SK-N-SH (cell line): ENCODE measurements at regions not wholly inside any gene's neighbourhood (a gene's known extent, or its start where the extent isn't known, plus 50 kb on each side); places are given as distances from the start of the nearest gene placed in this dataset.

ENCODE experiments used
- CTCF ChIA-PET: fragments of 300-600, 350-600 bp; formaldehyde crosslinking; extraction: SDS; loops from one replicate; lab custom pipeline; 2021; lab: Yijun Ruan, JAX
- POLR2A ChIA-PET: fragments of 350-600 bp; sonication (Branson Sonifier 250); formaldehyde crosslinking; extraction: SDS; loops from one replicate; lab custom pipeline; 2020; ENCODE audit warnings: antibody characterized with exemption, inconsistent platforms; lab: Yijun Ruan, JAX
- DNase-seq: peaks from one replicate; pipeline ENCODE4 v3.0.0; 2012
- H2AFZ ChIP-seq: fragments of 200-600 bp; sonication (generic); 2 replicates; pipeline ENCODE4 v1.8.1; 2016; ENCODE audit warnings: antibody characterized with exemption, mild to moderate bottlenecking, low read depth
- H3F3A ChIP-seq: fragments of 200-600 bp; sonication (generic); replicated peaks from 2 replicates; pipeline ENCODE3; 2016; ENCODE audit warnings: antibody characterized with exemption, mild to moderate bottlenecking; ENCODE audit not compliant: insufficient read depth
- H3K27ac ChIP-seq, 2 experiments: fragments of 200-500 bp in 1 of 2; fragments of 200-600 bp in 1 of 2; sonication (Bioruptor generic) in 1 of 2; sonication (generic), shearing (Covaris generic) in 1 of 2; 2 replicates each; pipeline versions ENCODE4 v1.5.1 to v1.6.1; 2014 to 2016; ENCODE audit warnings: low read depth in 2 of 2, inconsistent platforms in 1 of 2, low read length in 1 of 2, mild to moderate bottlenecking in 1 of 2, mixed read lengths in 1 of 2
- H3K27me3 ChIP-seq: fragments of 200-600 bp; sonication (generic), shearing (Covaris generic); 2 replicates; pipeline ENCODE4 v1.6.1; 2016; ENCODE audit warnings: mixed run types; ENCODE audit not compliant: insufficient read depth
- H3K36me3 ChIP-seq, 2 experiments: fragments of 200-500 bp in 1 of 2; fragments of 200-600 bp in 1 of 2; sonication (Bioruptor generic) in 1 of 2; sonication (generic) in 1 of 2; replicated peaks in 1 of 2; 2 replicates each; pipeline versions ENCODE3 to v1.5.1; 2014 to 2016; ENCODE audit warnings: low read length in 1 of 2, mild to moderate bottlenecking in 1 of 2; ENCODE audit not compliant: insufficient read depth in 2 of 2, control insufficient read depth in 1 of 2
- H3K4me1 ChIP-seq, 2 experiments: fragments of 200-500 bp in 1 of 2; fragments of 200-600 bp in 1 of 2; sonication (Bioruptor generic) in 1 of 2; sonication (generic), shearing (Covaris generic) in 1 of 2; 2 replicates each; pipeline versions ENCODE4 v1.5.1 to v1.6.1; 2014 to 2016; ENCODE audit warnings: low read depth in 1 of 2, low read length in 1 of 2, mixed run types in 1 of 2; ENCODE audit not compliant: insufficient read depth in 2 of 2, control insufficient read depth in 1 of 2
- H3K4me2 ChIP-seq: fragments of 200-600 bp; sonication (generic), shearing (Covaris generic); 2 replicates; pipeline ENCODE4 v1.6.1; 2017; ENCODE audit warnings: mixed run types
- H3K4me3 ChIP-seq, 2 experiments: fragments of 200-500 bp in 1 of 2; fragments of 200-600 bp in 1 of 2; sonication (Bioruptor generic) in 1 of 2; sonication (generic), shearing (Covaris generic) in 1 of 2; 2 replicates each; pipeline versions ENCODE4 v1.5.1 to v1.8.1; 2014 to 2016; ENCODE audit warnings: low read depth in 2 of 2, inconsistent platforms in 1 of 2, low read length in 1 of 2, mild to moderate bottlenecking in 1 of 2, mixed read lengths in 1 of 2, moderate library complexity in 1 of 2
- H3K79me2 ChIP-seq: fragments of 200-600 bp; sonication (generic); 2 replicates; pipeline ENCODE4 v1.8.1; 2017; ENCODE audit warnings: mild to moderate bottlenecking; ENCODE audit not compliant: insufficient read depth
- H3K9ac ChIP-seq: fragments of 200-600 bp; sonication (generic); 2 replicates; pipeline ENCODE4 v1.6.1; 2017; ENCODE audit warnings: mixed run types
- H3K9me2 ChIP-seq: fragments of 200-600 bp; sonication (generic); 2 replicates; pipeline ENCODE4 v1.6.1; 2017; ENCODE audit warnings: mixed run types
- H3K9me3 ChIP-seq: fragments of 200-600 bp; sonication (generic); 2 replicates; pipeline ENCODE4 v1.6.1; 2017; ENCODE audit warnings: mixed run types, mild to moderate bottlenecking, moderate library complexity
- H4K20me1 ChIP-seq: fragments of 200-600 bp; sonication (generic); 2 replicates; pipeline ENCODE4 v1.6.1; 2017; ENCODE audit warnings: mild to moderate bottlenecking, mixed run types; ENCODE audit not compliant: insufficient read depth
- EP300 ChIP-seq, 2 experiments: IDR thresholded peaks; 2 replicates each; pipeline versions ENCODE4 v1.4.0 to v1.6.1; 2012; ENCODE audit warnings: borderline replicate concordance in 1 of 2, low read depth in 1 of 2, low read length in 1 of 2
- FOXM1 ChIP-seq: IDR thresholded peaks from 2 replicates; pipeline ENCODE4 v1.4.0; 2012; ENCODE audit warnings: low read depth, mild to moderate bottlenecking
- GABPA ChIP-seq: IDR thresholded peaks from 2 replicates; pipeline ENCODE4 v1.4.0; 2012; ENCODE audit warnings: low read depth, mild to moderate bottlenecking
- GATA2 ChIP-seq: sonication (generic); formaldehyde crosslinking; IDR thresholded peaks from 2 replicates; pipeline ENCODE4 v1.5.0; 2020; ENCODE audit warnings: mild to moderate bottlenecking, missing genetic modification reagents
- JUND ChIP-seq: IDR thresholded peaks from 2 replicates; pipeline ENCODE4 v1.4.0; 2012
- NFIC ChIP-seq: IDR thresholded peaks from 2 replicates; pipeline ENCODE4 v1.4.0; 2012; ENCODE audit warnings: borderline replicate concordance
- RFX5 ChIP-seq: IDR thresholded peaks from 2 replicates; pipeline ENCODE4 v1.6.1; 2012; ENCODE audit warnings: mild to moderate bottlenecking, improper control_type of control experiment, low read length
- YY1 ChIP-seq: IDR thresholded peaks from 2 replicates; pipeline ENCODE4 v1.4.0; 2012; ENCODE audit warnings: low read depth, mild to moderate bottlenecking
- WGBS: methylation state at CpG from one replicate; pipeline ENCODE4 v1.1.6; 2017; ENCODE audit warnings: low lambda C conversion rate; 5-methylcytosine and 5-hydroxymethylcytosine counted together
- TF ChIP-seq, protein P1 (sequence below): fragments of 150-350 bp; IDR thresholded peaks from 2 replicates; pipeline ENCODE4 v1.6.1; 2017; ENCODE audit warnings: antibody characterized with exemption, low read length, low read depth, borderline replicate concordance
- TF ChIP-seq, protein P2 (sequence below): IDR thresholded peaks from 2 replicates; pipeline ENCODE4 v1.4.0; 2012; ENCODE audit warnings: low read depth, borderline replicate concordance
- TF ChIP-seq, protein P3 (sequence below): IDR thresholded peaks from 2 replicates; pipeline ENCODE4 v1.4.0; 2012; ENCODE audit warnings: low read depth, borderline replicate concordance
- TF ChIP-seq, protein P4 (sequence below): fragments of 200-600 bp; sonication (generic); IDR thresholded peaks from 2 replicates; pipeline ENCODE4 v1.6.1; 2017; ENCODE audit warnings: antibody characterized with exemption, mild to moderate bottlenecking, moderate library complexity

DNA sequence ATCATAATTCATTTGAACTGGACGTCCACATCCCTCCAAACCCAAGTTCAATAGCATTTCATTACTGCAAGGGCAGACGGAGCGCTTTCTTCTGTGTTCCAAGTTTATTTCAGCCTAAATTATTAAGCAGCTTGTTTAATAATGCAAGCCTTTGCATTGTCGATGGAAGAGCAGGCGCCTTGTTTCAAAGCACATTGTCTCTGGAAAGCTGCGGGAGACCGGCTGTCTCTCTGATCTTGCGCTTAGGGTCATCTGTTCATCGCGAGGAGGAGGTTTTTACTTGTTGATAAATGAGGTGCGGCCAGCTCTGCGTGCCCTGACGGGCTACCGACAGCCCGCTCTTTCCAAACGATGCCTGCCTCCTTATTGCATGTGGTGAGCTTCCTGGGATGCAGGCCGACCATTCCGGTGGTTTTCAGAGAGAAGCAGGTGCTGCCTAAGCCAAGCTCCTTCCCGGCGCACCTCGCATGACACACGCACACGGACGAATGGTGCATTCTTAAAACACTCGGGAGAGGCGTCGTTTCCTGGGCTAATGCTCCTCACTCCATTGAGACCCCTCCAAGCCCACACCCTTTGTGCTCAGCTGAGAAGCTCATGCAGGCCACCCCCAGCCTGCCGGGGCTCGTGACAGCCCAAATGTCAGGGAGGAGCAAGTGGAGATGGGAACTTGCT, 456.9 kb downstream of the BRD1 start:
- Histone ChIP-seq H3K9ac (no peak overlapping the region), H3K9me3 (no peaks in the 10 kb centered on the region), H3K79me2 (no peaks in the 10 kb centered on the region), H3K4me2 (no peak overlapping the region), H2AFZ (no peak overlapping the region), H3K27ac (no peak overlapping the region), H3K4me3 (no peak overlapping the region), H3K4me1 (peaks cover 0 to 6% of the 10 kb centered on the region in 2 experiments; a peak in 1 of 4 replicates), H3K27me3 (peaks cover 7% of the 10 kb centered on the region; the same call in 1 of the 2 replicates), H3K36me3 (no peaks in the 10 kb centered on the region), H3F3A (no peaks in the 10 kb centered on the region), H4K20me1 (no peaks in the 10 kb centered on the region), H3K9me2 (no peaks in the 10 kb centered on the region)
- TF ChIP-seq NFIC (no peak), RFX5 (no peak), FOXM1 (no peak), YY1 (no peak), JUND (no peak), GABPA (no peak), EP300 (IDR thresholded peaks at IDR 0.05; ENCODE audit: borderline replicate concordance in 1 of 2, low read depth in 1 of 2, low read length in 1 of 2) (no peak), GATA2 (CRISPR knock-in tag) (no peak)
- TF ChIP-seq, protein P1, sequence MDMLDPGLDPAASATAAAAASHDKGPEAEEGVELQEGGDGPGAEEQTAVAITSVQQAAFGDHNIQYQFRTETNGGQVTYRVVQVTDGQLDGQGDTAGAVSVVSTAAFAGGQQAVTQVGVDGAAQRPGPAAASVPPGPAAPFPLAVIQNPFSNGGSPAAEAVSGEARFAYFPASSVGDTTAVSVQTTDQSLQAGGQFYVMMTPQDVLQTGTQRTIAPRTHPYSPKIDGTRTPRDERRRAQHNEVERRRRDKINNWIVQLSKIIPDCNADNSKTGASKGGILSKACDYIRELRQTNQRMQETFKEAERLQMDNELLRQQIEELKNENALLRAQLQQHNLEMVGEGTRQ: no peak
- TF ChIP-seq, protein P2, sequence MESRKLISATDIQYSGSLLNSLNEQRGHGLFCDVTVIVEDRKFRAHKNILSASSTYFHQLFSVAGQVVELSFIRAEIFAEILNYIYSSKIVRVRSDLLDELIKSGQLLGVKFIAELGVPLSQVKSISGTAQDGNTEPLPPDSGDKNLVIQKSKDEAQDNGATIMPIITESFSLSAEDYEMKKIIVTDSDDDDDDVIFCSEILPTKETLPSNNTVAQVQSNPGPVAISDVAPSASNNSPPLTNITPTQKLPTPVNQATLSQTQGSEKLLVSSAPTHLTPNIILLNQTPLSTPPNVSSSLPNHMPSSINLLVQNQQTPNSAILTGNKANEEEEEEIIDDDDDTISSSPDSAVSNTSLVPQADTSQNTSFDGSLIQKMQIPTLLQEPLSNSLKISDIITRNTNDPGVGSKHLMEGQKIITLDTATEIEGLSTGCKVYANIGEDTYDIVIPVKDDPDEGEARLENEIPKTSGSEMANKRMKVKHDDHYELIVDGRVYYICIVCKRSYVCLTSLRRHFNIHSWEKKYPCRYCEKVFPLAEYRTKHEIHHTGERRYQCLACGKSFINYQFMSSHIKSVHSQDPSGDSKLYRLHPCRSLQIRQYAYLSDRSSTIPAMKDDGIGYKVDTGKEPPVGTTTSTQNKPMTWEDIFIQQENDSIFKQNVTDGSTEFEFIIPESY: no peak
- TF ChIP-seq, protein P3, sequence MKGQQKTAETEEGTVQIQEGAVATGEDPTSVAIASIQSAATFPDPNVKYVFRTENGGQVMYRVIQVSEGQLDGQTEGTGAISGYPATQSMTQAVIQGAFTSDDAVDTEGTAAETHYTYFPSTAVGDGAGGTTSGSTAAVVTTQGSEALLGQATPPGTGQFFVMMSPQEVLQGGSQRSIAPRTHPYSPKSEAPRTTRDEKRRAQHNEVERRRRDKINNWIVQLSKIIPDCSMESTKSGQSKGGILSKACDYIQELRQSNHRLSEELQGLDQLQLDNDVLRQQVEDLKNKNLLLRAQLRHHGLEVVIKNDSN: no peak
- TF ChIP-seq, protein P4, sequence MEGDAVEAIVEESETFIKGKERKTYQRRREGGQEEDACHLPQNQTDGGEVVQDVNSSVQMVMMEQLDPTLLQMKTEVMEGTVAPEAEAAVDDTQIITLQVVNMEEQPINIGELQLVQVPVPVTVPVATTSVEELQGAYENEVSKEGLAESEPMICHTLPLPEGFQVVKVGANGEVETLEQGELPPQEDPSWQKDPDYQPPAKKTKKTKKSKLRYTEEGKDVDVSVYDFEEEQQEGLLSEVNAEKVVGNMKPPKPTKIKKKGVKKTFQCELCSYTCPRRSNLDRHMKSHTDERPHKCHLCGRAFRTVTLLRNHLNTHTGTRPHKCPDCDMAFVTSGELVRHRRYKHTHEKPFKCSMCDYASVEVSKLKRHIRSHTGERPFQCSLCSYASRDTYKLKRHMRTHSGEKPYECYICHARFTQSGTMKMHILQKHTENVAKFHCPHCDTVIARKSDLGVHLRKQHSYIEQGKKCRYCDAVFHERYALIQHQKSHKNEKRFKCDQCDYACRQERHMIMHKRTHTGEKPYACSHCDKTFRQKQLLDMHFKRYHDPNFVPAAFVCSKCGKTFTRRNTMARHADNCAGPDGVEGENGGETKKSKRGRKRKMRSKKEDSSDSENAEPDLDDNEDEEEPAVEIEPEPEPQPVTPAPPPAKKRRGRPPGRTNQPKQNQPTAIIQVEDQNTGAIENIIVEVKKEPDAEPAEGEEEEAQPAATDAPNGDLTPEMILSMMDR: no peak
- WGBS: 56% methylated on average over 29 of the region's 29 CpGs
- CTCF ChIA-PET: no interaction called here
- no peak for DNase-seq
- POLR2A ChIA-PET: no interaction called here
